H9 (cell line): ENCODE measurements at regions not wholly inside any gene's neighbourhood (a gene's known extent, or its start where the extent isn't known, plus 50 kb on each side); places are given as distances from the start of the nearest gene placed in this dataset.

ENCODE experiments used
- DNase-seq: peaks from one replicate; pipeline ENCODE4 v3.0.0-alpha.2; 2017
- H2AFZ ChIP-seq: one replicate; pipeline ENCODE4 v1.6.1; 2013; ENCODE audit warnings: mild to moderate bottlenecking, low read length, control low read depth, moderate library complexity
- H2AK5ac ChIP-seq: 2 replicates; pipeline ENCODE4 v1.6.1; 2013; ENCODE audit warnings: low read length, control low read depth, mixed read lengths; ENCODE audit not compliant: insufficient read length
- H2BK120ac ChIP-seq: one replicate; pipeline ENCODE4 v1.6.1; 2013; ENCODE audit warnings: low read depth, mild to moderate bottlenecking, low read length, control low read depth, inconsistent platforms; ENCODE audit not compliant: poor library complexity, severe bottlenecking
- H2BK12ac ChIP-seq: 2 replicates; pipeline ENCODE4 v1.6.1; 2013; ENCODE audit warnings: low read length, control low read depth, mixed read lengths, low read depth; ENCODE audit not compliant: insufficient read length
- H2BK15ac ChIP-seq: 2 replicates; pipeline ENCODE4 v1.6.1; 2013; ENCODE audit warnings: low read depth, low read length, control low read depth
- H2BK20ac ChIP-seq: one replicate; pipeline ENCODE4 v1.6.1; 2013; ENCODE audit warnings: low read depth, mild to moderate bottlenecking, low read length, control low read depth, inconsistent platforms; ENCODE audit not compliant: poor library complexity, severe bottlenecking
- H2BK5ac ChIP-seq: 2 replicates; pipeline ENCODE4 v1.6.1; 2013; ENCODE audit warnings: low read length, control low read depth, mixed read lengths; ENCODE audit not compliant: insufficient read length
- H3K14ac ChIP-seq: 2 replicates; pipeline ENCODE4 v1.6.1; 2013; ENCODE audit warnings: low read length, control low read depth; ENCODE audit not compliant: insufficient read depth
- H3K18ac ChIP-seq: 2 replicates; pipeline ENCODE4 v1.6.1; 2013; ENCODE audit warnings: low read depth, mild to moderate bottlenecking, mixed read lengths, low read length, control low read depth; ENCODE audit not compliant: insufficient read length
- H3K23ac ChIP-seq: 2 replicates; pipeline ENCODE4 v1.6.1; 2013; ENCODE audit warnings: low read length, control low read depth, mixed read lengths, low read depth; ENCODE audit not compliant: insufficient read length
- H3K23me2 ChIP-seq: 2 replicates; pipeline ENCODE4 v1.6.1; 2013; ENCODE audit warnings: low read depth, mild to moderate bottlenecking, mixed read lengths, low read length, control low read depth; ENCODE audit not compliant: insufficient read length, poor library complexity, severe bottlenecking
- H3K27ac ChIP-seq: 2 replicates; pipeline ENCODE4 v1.5.1; 2013; ENCODE audit warnings: low read length, control low read depth, mixed read lengths, low read depth; ENCODE audit not compliant: insufficient read length
- H3K27me3 ChIP-seq: 2 replicates; pipeline ENCODE4 v1.6.1; 2013; ENCODE audit warnings: low read length, control low read depth, inconsistent platforms; ENCODE audit not compliant: insufficient read depth
- H3K4ac ChIP-seq: 2 replicates; pipeline ENCODE4 v1.6.1; 2013; ENCODE audit warnings: low read depth, mild to moderate bottlenecking, control low read depth, inconsistent platforms, low read length, moderate library complexity
- H3K4me1 ChIP-seq: 2 replicates; pipeline ENCODE4 v1.6.1; 2013; ENCODE audit warnings: low read length, control low read depth, inconsistent platforms; ENCODE audit not compliant: insufficient read depth
- H3K4me2 ChIP-seq: 2 replicates; pipeline ENCODE4 v1.6.1; 2013; ENCODE audit warnings: low read length, control low read depth, mixed read lengths; ENCODE audit not compliant: insufficient read length, insufficient read depth
- H3K56ac ChIP-seq: 2 replicates; pipeline ENCODE4 v1.6.1; 2013; ENCODE audit warnings: low read depth, mild to moderate bottlenecking, mixed read lengths, low read length, control low read depth; ENCODE audit not compliant: insufficient read length
- H3K79me1 ChIP-seq: 2 replicates; pipeline ENCODE4 v1.6.1; 2013; ENCODE audit warnings: low read depth, mild to moderate bottlenecking, moderate library complexity, low read length, control low read depth, inconsistent platforms; ENCODE audit not compliant: insufficient read depth, poor library complexity, severe bottlenecking
- H3K79me2 ChIP-seq: 2 replicates; pipeline ENCODE4 v1.6.1; 2013; ENCODE audit warnings: low read length, control low read depth, inconsistent platforms; ENCODE audit not compliant: insufficient read depth
- H3K9ac ChIP-seq: 2 replicates; pipeline ENCODE4 v1.6.1; 2013; ENCODE audit warnings: low read length, control low read depth, mixed read lengths; ENCODE audit not compliant: insufficient read length; ENCODE audit errors: extremely low read depth
- H3K9me3 ChIP-seq: one replicate; pipeline ENCODE4 v1.6.1; 2013; ENCODE audit warnings: low read depth, low read length, inconsistent platforms; ENCODE audit not compliant: control insufficient read depth
- H3T11ph ChIP-seq: one replicate; pipeline ENCODE4 v1.6.1; 2013; ENCODE audit warnings: mild to moderate bottlenecking, low read length, control low read depth, inconsistent platforms
- H4K20me1 ChIP-seq: one replicate; pipeline ENCODE4 v1.6.1; 2013; ENCODE audit not compliant: control insufficient read depth, insufficient read length, insufficient read depth
- H4K5ac ChIP-seq: 2 replicates; pipeline ENCODE4 v1.6.1; 2013; ENCODE audit warnings: low read depth, mild to moderate bottlenecking, mixed read lengths, low read length, control low read depth; ENCODE audit not compliant: insufficient read length
- H4K8ac ChIP-seq: replicated peaks from 2 replicates; pipeline ENCODE4 v1.6.1; 2013; ENCODE audit warnings: low read length, control low read depth, mixed read lengths, low read depth; ENCODE audit not compliant: insufficient read length
- H4K91ac ChIP-seq: 2 replicates; pipeline ENCODE4 v1.6.1; 2013; ENCODE audit warnings: low read depth, mild to moderate bottlenecking, moderate library complexity, mixed read lengths, low read length, control low read depth; ENCODE audit not compliant: insufficient read length
- H3K27ac Mint-ChIP-seq, 3 experiments: 2 replicates in 2 of 3; 3 replicates in 1 of 3; pipeline ENCODE4 v1.8.0; 2020 to 2021; ENCODE audit warnings: mixed read lengths in 3 of 3, mild to moderate bottlenecking in 1 of 3, moderate library complexity in 1 of 3
- H3K27me3 Mint-ChIP-seq: 2 replicates; pipeline ENCODE4 v1.8.0; 2021; ENCODE audit warnings: low read depth, mild to moderate bottlenecking, moderate library complexity, mixed read lengths
- H3K36me3 Mint-ChIP-seq, 3 experiments: 2 replicates in 2 of 3; 3 replicates in 1 of 3; pipeline ENCODE4 v1.8.0; 2020 to 2021; ENCODE audit warnings: low read depth in 3 of 3, mixed read lengths in 3 of 3; ENCODE audit not compliant: insufficient read depth in 1 of 3
- H3K4me1 Mint-ChIP-seq, 2 experiments: 2 replicates each; pipeline ENCODE4 v1.8.0; 2020; ENCODE audit warnings: mixed read lengths in 2 of 2
- H3K4me3 Mint-ChIP-seq, 2 experiments: 2 replicates in 1 of 2; 3 replicates in 1 of 2; pipeline ENCODE4 v1.8.0; 2020 to 2021; ENCODE audit warnings: mild to moderate bottlenecking in 2 of 2, mixed read lengths in 2 of 2, moderate library complexity in 1 of 2
- H3K9me3 Mint-ChIP-seq, 2 experiments: 2 replicates in 1 of 2; 3 replicates in 1 of 2; pipeline ENCODE4 v1.8.0; 2020; ENCODE audit warnings: mild to moderate bottlenecking in 2 of 2, mixed read lengths in 2 of 2, moderate library complexity in 1 of 2
- CTCF ChIP-seq: fragments of 200-600 bp; sonication (generic); conservative IDR thresholded peaks from 3 replicates; pipeline ENCODE4 v1.8.0; 2021; ENCODE audit warnings: antibody characterized with exemption, mild to moderate bottlenecking
- WGBS: extraction: QIAGEN DNeasy Blood & Tissue Kit; methylation state at CpG from one replicate; pipeline ENCODE4 v1.1.7; 2013; ENCODE audit warnings: missing lambda C conversion rate, low lambda C conversion rate, mixed read lengths; ENCODE audit not compliant: insufficient read length; ENCODE audit errors: extremely low coverage; 5-methylcytosine and 5-hydroxymethylcytosine counted together

DNA sequence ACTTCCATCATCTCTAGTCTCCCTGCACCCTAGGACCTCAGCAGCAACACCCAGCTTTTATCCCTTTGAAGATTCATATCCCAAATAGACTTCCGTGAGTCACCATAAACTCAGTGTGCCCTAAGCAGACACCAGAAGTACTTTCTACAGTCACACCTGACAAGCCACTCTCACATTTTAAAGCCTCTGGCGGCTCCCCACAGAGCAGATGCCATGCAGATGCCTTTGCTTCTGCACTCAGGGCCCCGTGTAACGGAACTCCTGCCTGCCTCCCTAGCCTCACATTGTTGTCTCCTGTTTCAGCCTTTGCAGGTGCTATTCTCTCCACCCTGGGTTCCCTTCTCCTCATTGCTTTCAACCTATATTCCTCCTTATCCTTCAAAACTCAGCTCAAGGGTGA lies 155.5 kb upstream of the SLC24A5 start:
- no peak overlapping the region for H3K27ac Mint-ChIP-seq
- no peak overlapping the region for H3K56ac ChIP-seq
- no peaks in the 10 kb centered on the region for H3K23me2 ChIP-seq
- no peak overlapping the region for H3K4me3 Mint-ChIP-seq
- H2BK15ac ChIP-seq = no peak overlapping the region
- peak; percentile 36 for DNase-seq
- H4K91ac ChIP-seq = no peak overlapping the region
- no peak overlapping the region for H4K8ac ChIP-seq
- H3K9ac ChIP-seq = no peak overlapping the region
- H3K36me3 Mint-ChIP-seq = no peaks in the 10 kb centered on the region
- H3K27ac ChIP-seq = no peak overlapping the region
- H4K20me1 ChIP-seq = no peaks in the 10 kb centered on the region
- peaks cover 4% of the 10 kb centered on the region; the same call in 1 of the 2 replicates for H3K27me3 Mint-ChIP-seq
- H3K4ac ChIP-seq = no peak overlapping the region
- H3K79me2 ChIP-seq = no peaks in the 10 kb centered on the region
- whole genome bisulfite sequencing = no CpG with 5 or more reads among the region's 4 CpGs
- H3K23ac ChIP-seq = no peak overlapping the region
- no peak overlapping the region for H2BK12ac ChIP-seq
- no peak overlapping the region for H3K4me2 ChIP-seq
- peaks cover 30 to 32% of the 10 kb centered on the region in 2 experiments for H3K4me1 Mint-ChIP-seq
- TF ChIP-seq CTCF = no peak
- H3K79me1 ChIP-seq = no peaks in the 10 kb centered on the region
- no peak overlapping the region for H3K18ac ChIP-seq
- no peak overlapping the region for H2AK5ac ChIP-seq
- H3K4me1 ChIP-seq = peaks cover 2% of the 10 kb centered on the region; the same call in 1 of the 2 replicates
- no peak overlapping the region for H3K14ac ChIP-seq
- H3K9me3 ChIP-seq = no peaks in the 10 kb centered on the region
- H2BK5ac ChIP-seq = no peak overlapping the region
- no peak overlapping the region for H2BK20ac ChIP-seq
- no peak overlapping the region for H2BK120ac ChIP-seq
- no peak overlapping the region for H2AFZ ChIP-seq
- H3T11ph ChIP-seq = no peak overlapping the region
- H3K27me3 ChIP-seq = no peaks in the 10 kb centered on the region
- H4K5ac ChIP-seq = no peak overlapping the region
- no peaks in the 10 kb centered on the region for H3K9me3 Mint-ChIP-seq
